Lower lobe of right lung (tissue), 2 donors: ENCODE measurements at regions not wholly inside any gene's neighbourhood (a gene's known extent, or its start where the extent isn't known, plus 50 kb on each side); places are given as distances from the start of the nearest gene placed in this dataset.

Experiments used
- ATAC-seq, 2 donors: fragments of 200-7000 bp; cut with Tn5 transposase; one replicate each; pipeline ENCODE4 v1.9.1; 2020 to 2022; ENCODE audit warnings: mild to moderate bottlenecking in 2 of 2, moderate library complexity in 2 of 2
- DNase-seq: peaks from one replicate; pipeline ENCODE4 v3.0.0-alpha.2; 2020
- H3K27ac ChIP-seq: fragments of 200-600 bp; one replicate; pipeline ENCODE4 v1.8.0; 2022
- H3K27me3 ChIP-seq: fragments of 200-600 bp; one replicate; pipeline ENCODE4 v1.8.0; 2022; ENCODE audit warnings: low read depth
- H3K36me3 ChIP-seq: fragments of 200-600 bp; one replicate; pipeline ENCODE4 v1.8.0; 2022; ENCODE audit warnings: mild to moderate bottlenecking
- H3K4me1 ChIP-seq: fragments of 200-600 bp; one replicate; pipeline ENCODE4 v1.8.0; 2022
- H3K4me3 ChIP-seq: fragments of 200-600 bp; one replicate; pipeline ENCODE4 v1.8.0; 2022; ENCODE audit warnings: mild to moderate bottlenecking
- H3K9me3 ChIP-seq: fragments of 200-600 bp; one replicate; pipeline ENCODE4 v1.8.0; 2022
- CTCF ChIP-seq: fragments of 200-600 bp; IDR thresholded peaks from one replicate; pipeline ENCODE4 v1.8.0; 2022; ENCODE audit warnings: antibody characterized with exemption, mild to moderate bottlenecking
- intact Hi-C: fragments of 100-400 bp; cut with DNase I; formaldehyde crosslinking; loops from one replicate; pipeline ENCODE4 v1.11.0; 2022
- donor health status: DM: no; HTN: yes; CAD: no; lungs with severe emphysema.

DNA sequence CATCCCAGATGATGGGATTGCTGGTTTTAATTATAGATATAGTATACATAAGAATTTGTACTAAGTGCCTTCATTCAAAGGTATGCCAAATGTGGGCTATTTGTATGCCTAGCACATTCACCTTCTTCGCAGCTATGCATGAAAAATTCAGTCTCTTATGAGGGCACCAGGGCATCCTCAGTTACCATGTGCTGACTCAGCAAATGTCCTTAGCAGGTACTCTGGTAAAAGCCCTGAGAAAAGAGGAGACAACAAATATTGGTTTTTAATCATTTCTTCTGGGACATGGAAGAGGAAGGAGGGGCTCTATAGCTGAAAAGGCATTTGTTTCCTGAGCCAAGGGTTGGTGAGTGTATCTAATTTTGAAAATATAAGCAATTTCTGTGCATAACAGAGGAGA, 258.1 kb upstream of the BMP2 start:
- intact Hi-C loops = no loop called here
- Histone ChIP-seq H3K36me3 (no peaks in the 10 kb centered on the region), H3K27ac (no peak overlapping the region), H3K27me3 (no peaks in the 10 kb centered on the region), H3K9me3 (no peaks in the 10 kb centered on the region), H3K4me1 (no peaks in the 10 kb centered on the region), H3K4me3 (no peak overlapping the region)
- DNase-seq (no peak), ATAC-seq (no peak)
- no peak for TF ChIP-seq CTCF

DNA sequence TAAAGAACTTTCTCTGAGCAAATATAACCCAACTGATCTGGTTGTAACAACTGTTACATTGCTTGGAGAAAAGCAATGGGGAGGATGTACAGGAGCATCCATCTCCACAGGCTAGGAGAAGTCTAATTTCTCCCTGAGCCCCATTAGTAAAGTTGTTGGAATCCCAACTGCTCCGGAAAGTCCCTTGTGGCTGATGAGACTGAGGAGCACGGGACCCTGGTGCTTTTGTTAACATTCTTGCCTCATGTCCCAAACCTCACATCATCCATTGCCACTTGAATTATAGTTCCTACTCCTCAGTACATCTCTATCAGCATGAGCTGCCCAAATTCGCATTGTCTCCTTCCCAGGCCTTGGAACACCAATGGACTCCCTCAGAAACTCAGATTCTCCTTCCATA, 260.6 kb upstream of the BMP2 start:
- intact Hi-C loops = no loop called here
- ATAC-seq (no peak), DNase-seq (no peak)
- Histone ChIP-seq H3K27ac (no peak overlapping the region), H3K36me3 (no peaks in the 10 kb centered on the region), H3K9me3 (no peaks in the 10 kb centered on the region), H3K27me3 (no peaks in the 10 kb centered on the region), H3K4me1 (no peaks in the 10 kb centered on the region), H3K4me3 (no peak overlapping the region)
- TF ChIP-seq CTCF = no peak

- no peak for DNase-seq
- intact Hi-C loops = no loop called here
- no peak overlapping the region for H3K4me3 ChIP-seq
- H3K36me3 ChIP-seq = no peaks in the 10 kb centered on the region
- no peaks in the 10 kb centered on the region for H3K9me3 ChIP-seq
- TF ChIP-seq CTCF = no peak
- H3K27ac ChIP-seq = no peak overlapping the region
- no peak for ATAC-seq
- no peaks in the 10 kb centered on the region for H3K4me1 ChIP-seq
- no peaks in the 10 kb centered on the region for H3K27me3 ChIP-seq
Measured at GRCh38 chr20:6504826-6505225, 262.7 kb upstream of the BMP2 start.

DNA sequence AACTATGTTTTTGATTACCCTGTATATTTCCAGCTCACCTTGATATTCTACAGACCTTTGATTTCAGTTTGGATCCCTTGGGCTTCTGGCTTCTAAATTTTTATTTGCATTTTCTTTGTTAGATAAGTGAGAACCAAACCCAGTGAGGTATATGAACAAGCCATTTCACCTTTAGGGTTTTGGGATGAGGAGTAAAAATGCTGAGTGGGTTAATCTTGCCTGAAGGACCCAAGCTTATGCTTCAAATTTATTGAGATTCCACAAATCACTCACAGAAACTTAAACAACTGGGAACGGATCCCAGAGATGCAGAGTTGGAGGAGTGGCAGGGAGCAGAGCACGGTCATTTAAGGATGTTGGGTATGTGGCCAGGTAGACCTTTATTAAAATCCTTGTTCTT, 263.3 kb upstream of the BMP2 start:
- Histone ChIP-seq H3K27me3 (no peaks in the 10 kb centered on the region), H3K9me3 (no peaks in the 10 kb centered on the region), H3K36me3 (no peaks in the 10 kb centered on the region), H3K4me1 (no peaks in the 10 kb centered on the region), H3K4me3 (no peak overlapping the region), H3K27ac (no peak overlapping the region)
- intact Hi-C loops = no loop called here
- ATAC-seq (no peak), DNase-seq (no peak)
- no peak for TF ChIP-seq CTCF

- DNase-seq (no peak), ATAC-seq (no peak)
- H3K4me1 ChIP-seq = no peaks in the 10 kb centered on the region
- no peak overlapping the region for H3K27ac ChIP-seq
- no peak for TF ChIP-seq CTCF
- no peaks in the 10 kb centered on the region for H3K36me3 ChIP-seq
- intact Hi-C loops = no loop called here
- no peaks in the 10 kb centered on the region for H3K27me3 ChIP-seq
- no peak overlapping the region for H3K4me3 ChIP-seq
- no peaks in the 10 kb centered on the region for H3K9me3 ChIP-seq
Measured at GRCh38 chr20:6502999-6503398, 264.5 kb upstream of the BMP2 start.

GRCh38 chr20:6502219-6502618, 265.3 kb upstream of the BMP2 start:
- Histone ChIP-seq H3K27ac (no peak overlapping the region), H3K9me3 (no peaks in the 10 kb centered on the region), H3K4me1 (no peaks in the 10 kb centered on the region), H3K36me3 (no peaks in the 10 kb centered on the region), H3K27me3 (no peaks in the 10 kb centered on the region), H3K4me3 (no peak overlapping the region)
- no peak for TF ChIP-seq CTCF
- DNase-seq = no peak
- intact Hi-C loops = no loop called here
- no peak for ATAC-seq
